H1 (cell line): ENCODE measurements at regions not wholly inside any gene's neighbourhood (a gene's known extent, or its start where the extent isn't known, plus 50 kb on each side); places are given as distances from the start of the nearest gene placed in this dataset.

Experiments
- CTCF ChIA-PET: fragments of 300-600 bp; sonication (Branson Sonifier 250); formaldehyde crosslinking; loops from one replicate; lab custom pipeline; 2021; ENCODE audit not compliant: partially characterized antibody; lab: Charles Lee
- POLR2A ChIA-PET: fragments of 300-600 bp; sonication (Branson Sonifier 250); formaldehyde crosslinking; loops from one replicate; lab custom pipeline; 2021; ENCODE audit warnings: inconsistent platforms; ENCODE audit not compliant: partially characterized antibody; lab: Charles Lee
- DNase-seq, 2 experiments: peaks; one replicate each; pipeline versions ENCODE4 v3.0.0 to v3.0.0-alpha.2; 2010 to 2022; ENCODE audit warnings: low spot score in 2 of 2, low read depth in 1 of 2, mixed read lengths in 1 of 2
- FAIRE-seq: peaks from 2 replicates; lab custom pipeline; 2011; peaks lifted over from hg19 to GRCh38; lab: Jason Lieb, UNC
- H2AFZ ChIP-seq: 2 replicates; pipeline ENCODE4 v1.8.1; 2012; ENCODE audit warnings: low read length, inconsistent platforms
- H2AK5ac ChIP-seq: 2 replicates; pipeline ENCODE4 v1.6.1; 2013; ENCODE audit warnings: low read depth, low read length
- H2BK120ac ChIP-seq: replicated peaks from 2 replicates; pipeline ENCODE3; 2013; ENCODE audit warnings: low read depth, low read length, inconsistent platforms
- H2BK12ac ChIP-seq: 2 replicates; pipeline ENCODE4 v1.6.1; 2013; ENCODE audit warnings: low read depth, low read length
- H2BK15ac ChIP-seq: 2 replicates; pipeline ENCODE4 v1.6.1; 2013; ENCODE audit warnings: low read length
- H2BK20ac ChIP-seq: 2 replicates; pipeline ENCODE4 v1.6.1; 2013; ENCODE audit warnings: low read length
- H2BK5ac ChIP-seq: 2 replicates; pipeline ENCODE4 v1.6.1; 2013; ENCODE audit warnings: low read depth, low read length
- H3K14ac ChIP-seq: 2 replicates; pipeline ENCODE4 v1.6.1; 2013; ENCODE audit warnings: inconsistent platforms; ENCODE audit not compliant: insufficient read length
- H3K18ac ChIP-seq: 2 replicates; pipeline ENCODE4 v1.6.1; 2013; ENCODE audit warnings: low read length; ENCODE audit errors: extremely low read depth
- H3K23ac ChIP-seq: 2 replicates; pipeline ENCODE4 v1.6.1; 2013; ENCODE audit warnings: inconsistent platforms; ENCODE audit not compliant: insufficient read length
- H3K23me2 ChIP-seq: 2 replicates; pipeline ENCODE4 v1.6.1; 2013; ENCODE audit warnings: low read depth, low read length
- H3K27ac ChIP-seq: 2 replicates; pipeline ENCODE4 v1.6.1; 2011; ENCODE audit warnings: low read depth, low read length, inconsistent platforms
- H3K27me3 ChIP-seq, 4 experiments: replicated peaks in 1 of 4; 1 replicate in 1 of 4; 2 replicates in 3 of 4; pipeline versions ENCODE4 v1.6.1 to v1.8.1; 2011 to 2013; ENCODE audit warnings: low read length in 3 of 4, mild to moderate bottlenecking in 3 of 4, inconsistent platforms in 2 of 4, mixed read lengths in 2 of 4, moderate library complexity in 1 of 4; ENCODE audit not compliant: control insufficient read depth in 3 of 4, insufficient read depth in 3 of 4; ENCODE audit errors: extremely low read depth in 1 of 4
- H3K36me3 ChIP-seq, 4 experiments: 2 replicates each; pipeline versions ENCODE4 v1.6.1 to v1.8.1; 2011 to 2013; ENCODE audit warnings: mild to moderate bottlenecking in 4 of 4, low read length in 3 of 4, moderate library complexity in 2 of 4, control low read depth in 1 of 4, inconsistent platforms in 1 of 4; ENCODE audit not compliant: insufficient read depth in 4 of 4, control insufficient read depth in 2 of 4
- H3K4ac ChIP-seq: replicated peaks from 2 replicates; pipeline ENCODE3; 2013; ENCODE audit warnings: low read length, low read depth, mixed read lengths, inconsistent platforms; ENCODE audit not compliant: insufficient read length
- H3K4me1 ChIP-seq, 4 experiments: replicated peaks in 1 of 4; 1 replicate in 1 of 4; 2 replicates in 3 of 4; pipeline versions ENCODE4 v1.6.1 to v1.8.1; 2011 to 2013; ENCODE audit warnings: low read length in 3 of 4, inconsistent platforms in 2 of 4, mixed read lengths in 1 of 4; ENCODE audit not compliant: insufficient read depth in 4 of 4, control insufficient read depth in 3 of 4
- H3K4me2 ChIP-seq, 2 experiments: 2 replicates each; pipeline versions ENCODE4 v1.6.1 to v1.8.1; 2011 to 2013; ENCODE audit warnings: low read depth in 2 of 2, low read length in 2 of 2, control low read depth in 1 of 2, inconsistent platforms in 1 of 2, mild to moderate bottlenecking in 1 of 2; ENCODE audit not compliant: insufficient read depth in 1 of 2
- H3K4me3 ChIP-seq, 4 experiments: fragments of 200-600, 300-600 bp in 1 of 4; sonication (generic), shearing (Covaris generic), sonication (Bioruptor Twin) in 1 of 4; 2 replicates each; pipeline versions ENCODE4 v1.5.1 to v1.8.1; 2011 to 2016; ENCODE audit warnings: low read length in 4 of 4, low read depth in 3 of 4, control low read depth in 2 of 4, inconsistent platforms in 2 of 4, mild to moderate bottlenecking in 2 of 4, mixed read lengths in 1 of 4, moderate library complexity in 1 of 4; ENCODE audit not compliant: insufficient read depth in 2 of 4; ENCODE audit errors: extremely low read depth in 1 of 4
- H3K56ac ChIP-seq: replicated peaks from 2 replicates; pipeline ENCODE3; 2013; ENCODE audit warnings: low read depth, mild to moderate bottlenecking, mixed read lengths, low read length, inconsistent platforms; ENCODE audit not compliant: insufficient read length
- H3K79me1 ChIP-seq: 2 replicates; pipeline ENCODE4 v1.6.1; 2013; ENCODE audit warnings: low read depth, low read length, control low read depth
- H3K79me2 ChIP-seq, 2 experiments: 2 replicates each; pipeline versions ENCODE4 v1.6.1 to v1.8.1; 2012 to 2013; ENCODE audit warnings: low read length in 2 of 2, mild to moderate bottlenecking in 2 of 2, inconsistent platforms in 1 of 2; ENCODE audit not compliant: insufficient read depth in 2 of 2, control insufficient read depth in 1 of 2
- H3K9ac ChIP-seq, 4 experiments: replicated peaks in 1 of 4; 1 replicate in 1 of 4; 2 replicates in 3 of 4; pipeline versions ENCODE4 v1.6.1 to v1.8.1; 2011 to 2013; ENCODE audit warnings: low read depth in 3 of 4, low read length in 3 of 4, control low read depth in 2 of 4, mild to moderate bottlenecking in 2 of 4, moderate library complexity in 2 of 4, inconsistent platforms in 1 of 4; ENCODE audit errors: extremely low read depth in 1 of 4
- H3K9me3 ChIP-seq, 2 experiments: 2 replicates each; pipeline versions ENCODE4 v1.6.1 to v1.8.1; 2012 to 2013; ENCODE audit warnings: mild to moderate bottlenecking in 2 of 2, moderate library complexity in 2 of 2, control low read depth in 1 of 2, inconsistent platforms in 1 of 2, low read depth in 1 of 2, low read length in 1 of 2, mixed read lengths in 1 of 2; ENCODE audit not compliant: insufficient read depth in 2 of 2
- H4K20me1 ChIP-seq, 2 experiments: replicated peaks in 1 of 2; 2 replicates each; pipeline versions ENCODE3 to v1.8.1; 2011 to 2013; ENCODE audit warnings: inconsistent platforms in 2 of 2, low read length in 2 of 2, mild to moderate bottlenecking in 1 of 2; ENCODE audit not compliant: insufficient read depth in 2 of 2, control insufficient read depth in 1 of 2
- H4K5ac ChIP-seq: 2 replicates; pipeline ENCODE4 v1.6.1; 2013; ENCODE audit warnings: low read length, low read depth, mixed read lengths, inconsistent platforms; ENCODE audit not compliant: insufficient read length
- H4K8ac ChIP-seq: 2 replicates; pipeline ENCODE4 v1.8.0; 2013; ENCODE audit warnings: mild to moderate bottlenecking, moderate library complexity, low read length, inconsistent platforms; ENCODE audit not compliant: insufficient read depth; ENCODE audit errors: extremely low read depth
- H4K91ac ChIP-seq: replicated peaks from 2 replicates; pipeline ENCODE3; 2013; ENCODE audit warnings: low read length, mixed read lengths, inconsistent platforms; ENCODE audit not compliant: insufficient read length
- CHD2 ChIP-seq: IDR thresholded peaks from 2 replicates; pipeline ENCODE4 v1.6.1; 2012; ENCODE audit warnings: low read length, improper control_type of control experiment
- SIRT6 ChIP-seq: IDR thresholded peaks from one replicate; pipeline ENCODE4 v1.7.1; 2012; ENCODE audit warnings: low read length, inconsistent platforms
- SRF ChIP-seq: IDR thresholded peaks from 2 replicates; pipeline ENCODE4 v1.6.1; 2011; ENCODE audit warnings: mild to moderate bottlenecking, low read depth, low read length, moderate library complexity
- SUZ12 ChIP-seq: fragments of 200-600 bp; sonication (generic); IDR thresholded peaks from 2 replicates; pipeline ENCODE4 v1.6.1; 2012; ENCODE audit warnings: mild to moderate bottlenecking, inconsistent platforms, low read length, moderate library complexity, mixed read lengths
- WGBS, 2 experiments: shearing (Covaris generic) in 1 of 2; methylation state at CpG; one replicate each; pipeline versions ENCODE4 v1.1.6 to v1.1.7; 2013 to 2015; ENCODE audit warnings: low lambda C conversion rate in 2 of 2, mixed read lengths in 2 of 2, inconsistent platforms in 1 of 2, low coverage in 1 of 2, missing lambda C conversion rate in 1 of 2; ENCODE audit not compliant: insufficient replicate concordance in 2 of 2, insufficient coverage in 1 of 2, insufficient read length in 1 of 2; ENCODE audit errors: extremely low coverage in 1 of 2, missing lambda C conversion rate in 1 of 2; 5-methylcytosine and 5-hydroxymethylcytosine counted together

DNA sequence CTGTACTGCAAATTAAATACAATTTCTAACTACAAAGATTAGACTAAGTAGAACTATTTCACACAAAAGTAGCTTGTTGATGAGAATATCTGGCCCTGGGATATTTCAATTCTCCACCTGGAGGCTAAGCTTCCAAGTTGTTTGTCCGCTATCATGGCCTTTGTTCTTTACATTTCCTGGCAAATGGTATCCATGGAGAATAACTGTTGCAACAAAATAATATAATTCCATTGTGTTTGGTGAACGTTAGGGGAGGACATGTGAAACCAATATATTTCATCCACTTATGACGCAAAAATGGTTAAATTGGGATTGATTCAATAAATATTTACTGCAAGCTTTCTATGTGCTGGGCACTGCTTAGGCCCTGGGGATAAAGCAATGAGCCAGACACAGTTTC lies 565.4 kb downstream of the PTPRC start:
- Histone ChIP-seq H3K4me2 (no peak overlapping the region), H3K27ac (no peak overlapping the region), H4K5ac (no peak overlapping the region), H2AFZ (no peak overlapping the region), H3K27me3 (no peaks in the 10 kb centered on the region), H2BK20ac (no peak overlapping the region), H2BK120ac (no peak overlapping the region), H3K4me1 (no peaks in the 10 kb centered on the region), H3K36me3 (no peaks in the 10 kb centered on the region), H2AK5ac (no peak overlapping the region), H4K20me1 (no peaks in the 10 kb centered on the region), H3K79me2 (no peaks in the 10 kb centered on the region), H3K4ac (no peak overlapping the region), H3K23ac (no peak overlapping the region), H4K8ac (no peak overlapping the region), H3K18ac (no peak overlapping the region), H3K56ac (no peak overlapping the region), H2BK12ac (no peak overlapping the region), H3K79me1 (no peaks in the 10 kb centered on the region), H3K23me2 (no peaks in the 10 kb centered on the region), H3K4me3 (no peak overlapping the region), H2BK5ac (no peak overlapping the region), H2BK15ac (no peak overlapping the region), H4K91ac (no peak overlapping the region), H3K14ac (no peak overlapping the region), H3K9ac (no peak overlapping the region), H3K9me3 (no peaks in the 10 kb centered on the region)
- WGBS, 2 experiments = 93% methylated on average over 3 of the region's 3 CpGs; no CpG with 5 or more reads in 1 of the 2 experiments
- no peak for TF ChIP-seq SRF
- no peak for TF ChIP-seq CHD2
- no peak for TF ChIP-seq SIRT6
- no peak for TF ChIP-seq SUZ12
- POLR2A ChIA-PET = no interaction called here
- CTCF ChIA-PET = interaction anchor here (1.0 kb wide), 1 partner anchor 91 kb away, joined by 3 read pairs; no protein-coding TSS in a partner anchor
- no peak for FAIRE-seq
- no peak for DNase-seq
